Endothelial cell (in vitro differentiated cells): ENCODE measurements at regions not wholly inside any gene's neighbourhood (a gene's known extent, or its start where the extent isn't known, plus 50 kb on each side); places are given as distances from the start of the nearest gene placed in this dataset.

ENCODE experiments used
- DNase-seq: peaks from one replicate; pipeline ENCODE4 v3.0.0; 2021; ENCODE audit warnings: low spot score
- H3K27ac Mint-ChIP-seq: one replicate; pipeline ENCODE4 v1.8.0; 2021; ENCODE audit warnings: mixed read lengths, inconsistent platforms; ENCODE audit not compliant: unreplicated experiment
- H3K27me3 Mint-ChIP-seq: one replicate; pipeline ENCODE4 v1.8.0; 2021; ENCODE audit warnings: mild to moderate bottlenecking, moderate library complexity, mixed read lengths, inconsistent platforms; ENCODE audit not compliant: unreplicated experiment
- H3K36me3 Mint-ChIP-seq: one replicate; pipeline ENCODE4 v1.8.0; 2021; ENCODE audit warnings: mild to moderate bottlenecking, low read depth, mixed read lengths, inconsistent platforms; ENCODE audit not compliant: unreplicated experiment
- H3K4me1 Mint-ChIP-seq: one replicate; pipeline ENCODE4 v1.8.0; 2021; ENCODE audit warnings: mild to moderate bottlenecking, mixed read lengths, inconsistent platforms; ENCODE audit not compliant: unreplicated experiment
- H3K4me3 Mint-ChIP-seq: one replicate; pipeline ENCODE4 v1.8.0; 2021; ENCODE audit warnings: mild to moderate bottlenecking, mixed read lengths, inconsistent platforms; ENCODE audit not compliant: unreplicated experiment
- H3K9me3 Mint-ChIP-seq: one replicate; pipeline ENCODE4 v1.8.0; 2021; ENCODE audit warnings: mixed read lengths, inconsistent platforms; ENCODE audit not compliant: unreplicated experiment
- TF ChIP-seq, protein P1 (sequence below): fragments of 200-600 bp; sonication (generic); IDR thresholded peaks from one replicate; pipeline ENCODE4 v1.5.0; 2021; ENCODE audit warnings: antibody characterized with exemption; ENCODE audit not compliant: unreplicated experiment

DNA sequence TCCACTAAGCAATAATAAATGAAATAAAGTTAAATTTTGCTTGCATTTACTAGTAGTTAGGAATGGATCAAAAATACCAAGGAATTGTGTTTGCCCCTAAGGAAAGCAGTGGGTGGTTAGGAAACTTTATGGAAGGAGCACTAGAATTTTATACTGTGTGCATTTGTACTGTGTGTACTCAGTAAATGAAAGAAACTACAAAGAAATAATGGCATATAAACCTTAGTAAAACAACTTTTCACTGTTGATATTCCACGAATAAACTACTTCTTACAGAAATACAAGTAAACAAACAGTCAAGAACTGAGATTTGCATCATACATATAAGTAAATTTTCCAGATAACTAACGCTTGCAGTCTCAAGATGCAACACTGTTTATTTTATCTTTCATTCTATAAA, 103.7 kb upstream of the PARP8 start:
- Mint-ChIP-seq H3K4me1 (no peaks in the 10 kb centered on the region), H3K9me3 (no peaks in the 10 kb centered on the region), H3K36me3 (no peaks in the 10 kb centered on the region), H3K27ac (no peak overlapping the region), H3K27me3 (no peaks in the 10 kb centered on the region), H3K4me3 (no peak overlapping the region)
- DNase-seq: no peak
- TF ChIP-seq, protein P1, sequence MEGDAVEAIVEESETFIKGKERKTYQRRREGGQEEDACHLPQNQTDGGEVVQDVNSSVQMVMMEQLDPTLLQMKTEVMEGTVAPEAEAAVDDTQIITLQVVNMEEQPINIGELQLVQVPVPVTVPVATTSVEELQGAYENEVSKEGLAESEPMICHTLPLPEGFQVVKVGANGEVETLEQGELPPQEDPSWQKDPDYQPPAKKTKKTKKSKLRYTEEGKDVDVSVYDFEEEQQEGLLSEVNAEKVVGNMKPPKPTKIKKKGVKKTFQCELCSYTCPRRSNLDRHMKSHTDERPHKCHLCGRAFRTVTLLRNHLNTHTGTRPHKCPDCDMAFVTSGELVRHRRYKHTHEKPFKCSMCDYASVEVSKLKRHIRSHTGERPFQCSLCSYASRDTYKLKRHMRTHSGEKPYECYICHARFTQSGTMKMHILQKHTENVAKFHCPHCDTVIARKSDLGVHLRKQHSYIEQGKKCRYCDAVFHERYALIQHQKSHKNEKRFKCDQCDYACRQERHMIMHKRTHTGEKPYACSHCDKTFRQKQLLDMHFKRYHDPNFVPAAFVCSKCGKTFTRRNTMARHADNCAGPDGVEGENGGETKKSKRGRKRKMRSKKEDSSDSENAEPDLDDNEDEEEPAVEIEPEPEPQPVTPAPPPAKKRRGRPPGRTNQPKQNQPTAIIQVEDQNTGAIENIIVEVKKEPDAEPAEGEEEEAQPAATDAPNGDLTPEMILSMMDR: no peak

DNA sequence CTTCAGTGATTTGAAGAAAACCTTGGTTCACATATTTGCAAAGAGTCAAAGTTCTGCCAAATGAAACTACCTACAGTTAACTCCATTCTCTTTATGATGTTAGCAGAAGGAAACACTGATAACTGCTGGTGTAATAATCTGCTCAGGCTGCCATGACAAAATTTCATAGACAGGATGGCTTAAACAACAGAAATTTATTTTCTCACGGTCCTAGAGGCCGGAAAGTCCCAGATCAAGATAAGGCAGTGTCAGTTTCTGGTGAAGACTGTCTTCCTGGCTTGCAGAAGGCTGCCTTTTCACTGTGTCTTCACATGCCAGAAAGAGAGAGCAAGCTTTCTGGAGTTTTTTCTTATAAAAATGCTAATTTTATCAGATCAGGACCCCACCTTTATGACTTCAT, 102.4 kb upstream of the PARP8 start:
- no peak overlapping the region for H3K27ac Mint-ChIP-seq
- no peaks in the 10 kb centered on the region for H3K9me3 Mint-ChIP-seq
- no peaks in the 10 kb centered on the region for H3K27me3 Mint-ChIP-seq
- H3K36me3 Mint-ChIP-seq: no peaks in the 10 kb centered on the region
- TF ChIP-seq, protein P1: no peak
- H3K4me3 Mint-ChIP-seq: no peak overlapping the region
- no peaks in the 10 kb centered on the region for H3K4me1 Mint-ChIP-seq
- no peak for DNase-seq

DNA sequence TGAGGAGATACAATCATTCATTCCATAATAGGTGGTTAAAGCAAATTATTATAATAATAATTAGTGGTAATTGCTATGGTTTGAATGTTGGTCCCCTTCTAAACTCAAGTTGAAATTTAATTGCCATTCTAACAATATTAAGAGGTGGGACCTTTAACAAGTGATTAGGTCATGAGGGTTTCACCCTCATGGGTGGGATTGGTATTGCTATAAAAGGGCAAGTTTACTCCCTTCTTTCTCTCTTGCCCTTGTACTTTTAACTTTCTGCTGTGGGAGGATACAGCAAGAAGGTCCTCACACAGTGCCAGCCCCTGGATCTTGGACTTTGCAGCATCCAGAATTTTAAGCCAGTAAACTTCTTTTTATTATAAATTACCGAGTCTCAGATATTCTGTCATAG, 101.9 kb upstream of the PARP8 start:
- TF ChIP-seq, protein P1: no peak
- H3K36me3 Mint-ChIP-seq: no peaks in the 10 kb centered on the region
- no peaks in the 10 kb centered on the region for H3K9me3 Mint-ChIP-seq
- no peaks in the 10 kb centered on the region for H3K4me1 Mint-ChIP-seq
- no peak overlapping the region for H3K4me3 Mint-ChIP-seq
- H3K27ac Mint-ChIP-seq: no peak overlapping the region
- H3K27me3 Mint-ChIP-seq: no peaks in the 10 kb centered on the region
- DNase-seq: no peak

DNA sequence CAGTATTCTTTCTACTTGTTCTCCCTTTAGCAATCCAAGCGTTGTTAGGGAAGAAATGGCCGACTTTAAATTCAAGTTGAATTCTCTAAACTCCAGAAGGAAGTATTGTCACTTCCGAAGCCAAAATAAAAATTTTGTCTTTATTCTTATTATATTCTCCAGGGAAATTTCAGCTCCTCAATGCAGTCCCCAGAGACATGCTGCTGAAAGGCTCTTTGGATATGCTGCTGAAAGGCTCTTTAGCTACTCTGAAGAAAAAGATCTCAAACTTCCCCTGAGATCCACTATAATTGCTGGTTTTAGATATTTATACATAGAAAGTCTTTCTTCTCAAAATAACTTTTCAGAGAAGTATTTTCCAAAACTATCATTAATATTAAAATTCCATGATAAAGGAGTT, 92.3 kb upstream of the PARP8 start:
- Mint-ChIP-seq H3K4me3 (no peak overlapping the region), H3K27ac (no peak overlapping the region), H3K36me3 (no peaks in the 10 kb centered on the region), H3K9me3 (no peaks in the 10 kb centered on the region), H3K27me3 (no peaks in the 10 kb centered on the region), H3K4me1 (no peaks in the 10 kb centered on the region)
- TF ChIP-seq, protein P1: no peak
- no peak for DNase-seq

DNA sequence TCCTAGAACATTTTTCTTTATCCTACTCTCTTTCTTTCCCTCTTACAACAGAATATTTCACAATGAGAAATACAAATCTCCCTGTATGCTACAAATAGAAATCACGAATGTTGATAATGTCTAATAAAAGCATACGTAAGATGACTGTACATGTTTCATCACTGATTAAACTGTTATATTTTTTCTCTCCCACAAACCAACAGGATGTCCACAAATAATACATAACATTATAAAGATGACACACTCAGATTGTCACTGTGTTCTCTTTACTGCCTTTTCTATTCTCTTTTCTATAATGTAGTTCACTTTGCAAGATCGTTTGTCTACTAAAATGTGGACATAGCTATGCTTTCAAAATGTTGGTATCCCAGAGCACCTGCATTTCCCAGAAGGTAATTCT, 90.7 kb upstream of the PARP8 start:
- Mint-ChIP-seq H3K36me3 (no peaks in the 10 kb centered on the region), H3K9me3 (no peaks in the 10 kb centered on the region), H3K4me1 (no peaks in the 10 kb centered on the region), H3K4me3 (no peak overlapping the region), H3K27ac (no peak overlapping the region), H3K27me3 (peaks cover 3% of the 10 kb centered on the region)
- DNase-seq: no peak
- TF ChIP-seq, protein P1: no peak
